ENCODE measurements at regions not wholly inside any gene's neighbourhood (a gene's known extent, or its start where the extent isn't known, plus 50 kb on each side); places are given as distances from the start of the nearest gene placed in this dataset.
"Not testable (repeated sequence)": the region's sequence is repeated elsewhere in the genome, so short reads cannot be mapped to it uniquely, and the experiment has no call there.

GRCh38 chr2:242029422-242030225 lies 160.1 kb downstream of the RTP5 start:
- DNase-seq (ENCODE audit: low spot score) = no peak

- DNase-seq (ENCODE audit: low spot score) = no peak
Observed at GRCh38 chr2:242030226-242030575, 160.7 kb downstream of the RTP5 start.

- DNase-seq (ENCODE audit: low spot score) = no peak
Observed at GRCh38 chr2:242030858-242031257, 161.3 kb downstream of the RTP5 start.

GRCh38 chr2:242031481-242032019 lies 162.0 kb downstream of the RTP5 start:
- no peak for DNase-seq (ENCODE audit: low spot score)

- no peak for DNase-seq (ENCODE audit: low spot score)
Observed at GRCh38 chr2:242032780-242033656, 163.5 kb downstream of the RTP5 start.

GRCh38 chr2:242034138-242034537 lies 164.6 kb downstream of the RTP5 start:
- no peak for DNase-seq (ENCODE audit: low spot score)

GRCh38 chr2:242034996-242035814 lies 165.7 kb downstream of the RTP5 start:
- no peak for DNase-seq (ENCODE audit: low spot score)

GRCh38 chr2:242035858-242036652 lies 166.5 kb downstream of the RTP5 start:
- DNase-seq (ENCODE audit: low spot score) = no peak

- no peak for DNase-seq (ENCODE audit: low spot score)
Observed at GRCh38 chr2:242036653-242036950, 167.1 kb downstream of the RTP5 start.

- no peak for DNase-seq (ENCODE audit: low spot score)
Observed at GRCh38 chr2:242038166-242038927, 168.8 kb downstream of the RTP5 start.

- no peak for DNase-seq (ENCODE audit: low spot score)
Observed at GRCh38 chr2:242038928-242039341, 169.4 kb downstream of the RTP5 start.

- no peak for DNase-seq (ENCODE audit: low spot score)
Observed at GRCh38 chr2:242040303-242040655, 170.8 kb downstream of the RTP5 start.

- DNase-seq (ENCODE audit: low spot score) = no peak
Observed at GRCh38 chr2:242040681-242041080, 171.2 kb downstream of the RTP5 start.

- DNase-seq (ENCODE audit: low spot score) = no peak
Observed at GRCh38 chr2:242041816-242042215, 172.3 kb downstream of the RTP5 start.

- DNase-seq (ENCODE audit: low spot score) = no peak
Observed at GRCh38 chr2:242043538-242044312, 174.2 kb downstream of the RTP5 start.

GRCh38 chr2:242044313-242044590 lies 174.7 kb downstream of the RTP5 start:
- DNase-seq (ENCODE audit: low spot score) = no peak

GRCh38 chr2:242045596-242046144 lies 176.1 kb downstream of the RTP5 start:
- DNase-seq (ENCODE audit: low spot score) = not testable (repeated sequence)

- no peak for DNase-seq (ENCODE audit: low spot score)
Observed at GRCh38 chr2:242046206-242046826, 176.8 kb downstream of the RTP5 start.

GRCh38 chr2:242047963-242048362 lies 178.4 kb downstream of the RTP5 start:
- no peak for DNase-seq (ENCODE audit: low spot score)
